ENCODE measurements at regions not wholly inside any gene's neighbourhood (a gene's known extent, or its start where the extent isn't known, plus 50 kb on each side); places are given as distances from the start of the nearest gene placed in this dataset.

DNA sequence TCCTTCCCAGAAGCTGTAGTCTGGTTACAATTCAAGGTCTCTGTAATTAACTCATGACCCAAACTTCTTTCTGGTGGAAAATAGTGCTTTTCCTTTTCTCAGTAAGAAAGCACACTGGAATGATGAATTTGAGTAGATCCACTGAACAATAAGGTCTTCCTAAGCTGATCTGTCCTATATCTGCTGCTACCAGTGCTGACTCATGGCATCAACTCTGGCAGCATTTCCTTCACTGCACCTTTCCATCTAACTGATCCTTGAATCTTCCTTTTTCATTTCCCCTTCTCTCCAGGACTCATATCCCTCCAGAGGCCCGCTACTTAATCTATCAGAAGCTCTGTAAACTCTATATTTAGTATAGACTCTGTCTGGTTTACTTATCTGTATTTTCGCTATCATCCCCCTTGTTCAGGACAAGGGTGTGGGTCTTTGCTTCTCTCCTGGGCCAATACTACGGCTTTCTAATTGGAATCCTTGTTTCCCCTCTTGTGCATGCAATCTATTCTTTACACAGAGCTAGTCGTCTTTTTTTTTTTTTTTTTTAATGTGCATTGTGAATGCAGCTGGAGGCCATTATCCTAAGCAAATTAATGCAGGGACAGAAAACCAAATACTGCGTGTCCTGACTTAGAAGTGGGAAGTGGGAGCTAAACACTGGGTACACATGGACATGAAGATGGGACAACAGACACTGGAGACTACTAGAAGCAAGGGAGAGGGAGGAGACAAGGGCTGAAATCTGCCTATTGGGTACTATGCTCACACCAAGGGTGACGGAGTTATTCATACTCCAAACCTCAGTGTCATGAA, 192.2 kb upstream of the RPS23 start:
- ChIA-PET POLR2A (no interaction called here), CTCF (no interaction called here)
- H3K27ac Mint-ChIP-seq = no peak overlapping the region; the same call in 1 of the 2 replicates
- H3K4me1 Mint-ChIP-seq = peaks cover 4% of the 10 kb centered on the region
- no peak for DNase-seq (ENCODE audit: low spot score)
- H3K36me3 Mint-ChIP-seq = no peaks in the 10 kb centered on the region
- no peaks in the 10 kb centered on the region for H3K9me3 Mint-ChIP-seq
- H3K27me3 Mint-ChIP-seq (ENCODE audit: low read depth) = no peaks in the 10 kb centered on the region
- ATAC-seq = no peak
- TF ChIP-seq NR3C1 (CRISPR knock-in tag; conservative IDR thresholded peaks at IDR 0.05; ENCODE audit: low read depth) (no peak), ZNF396 (CRISPR knock-in tag; IDR thresholded peaks at IDR 0.05; ENCODE audit: borderline replicate concordance) (no peak), GABPB1 (CRISPR knock-in tag; IDR thresholded peaks at IDR 0.05) (no peak), ARID4B (CRISPR knock-in tag; IDR thresholded peaks at IDR 0.05; ENCODE audit: borderline replicate concordance) (no peak), ATF6 (CRISPR knock-in tag; IDR thresholded peaks at IDR 0.05) (no peak)
- TF ChIP-seq, protein P1, sequence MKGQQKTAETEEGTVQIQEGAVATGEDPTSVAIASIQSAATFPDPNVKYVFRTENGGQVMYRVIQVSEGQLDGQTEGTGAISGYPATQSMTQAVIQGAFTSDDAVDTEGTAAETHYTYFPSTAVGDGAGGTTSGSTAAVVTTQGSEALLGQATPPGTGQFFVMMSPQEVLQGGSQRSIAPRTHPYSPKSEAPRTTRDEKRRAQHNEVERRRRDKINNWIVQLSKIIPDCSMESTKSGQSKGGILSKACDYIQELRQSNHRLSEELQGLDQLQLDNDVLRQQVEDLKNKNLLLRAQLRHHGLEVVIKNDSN (CRISPR knock-in tag; IDR thresholded peaks at IDR 0.05) = no peak
- no peak overlapping the region for H3K4me3 Mint-ChIP-seq

- no peaks in the 10 kb centered on the region for H3K27me3 Mint-ChIP-seq (ENCODE audit: low read depth)
Observed at GRCh38 chr5:82466986-82467561, 188.9 kb upstream of the RPS23 start.

More at GRCh38 chr5:82466986-82467561, 188.9 kb upstream of the RPS23 start:
- TF ChIP-seq ZNF317 (CRISPR knock-in tag; IDR thresholded peaks at IDR 0.05; ENCODE audit: borderline replicate concordance, low read depth) = no peak
- TF ChIP-seq MYBL2 (CRISPR knock-in tag; IDR thresholded peaks at IDR 0.05) = no peak
- no peak for TF ChIP-seq AFF4 (CRISPR knock-in tag; IDR thresholded peaks at IDR 0.05; ENCODE audit: borderline replicate concordance)
- TF ChIP-seq HMGA2 (CRISPR knock-in tag; IDR thresholded peaks at IDR 0.05) = peak; percentile 17; the same call in 1 of the 2 replicates
- TF ChIP-seq IRF2 (CRISPR knock-in tag; IDR thresholded peaks at IDR 0.05; ENCODE audit: borderline replicate concordance, low read depth) = no peak
- no peak for TF ChIP-seq FOXP1 (CRISPR knock-in tag; IDR thresholded peaks at IDR 0.05; ENCODE audit: borderline replicate concordance)
- H3K4me3 Mint-ChIP-seq = no peak overlapping the region
- peaks cover 27% of the 10 kb centered on the region for H3K9me3 Mint-ChIP-seq
- DNase-seq (ENCODE audit: low spot score) (no peak), ATAC-seq (peak; percentile 38; the same call in 1 of the 2 replicates)
- H3K27ac Mint-ChIP-seq = peak overlapping the region; percentile 63; the same call in 1 of the 2 replicates
- no peaks in the 10 kb centered on the region for H3K36me3 Mint-ChIP-seq
- H3K4me1 Mint-ChIP-seq = peaks cover 4% of the 10 kb centered on the region
- ChIA-PET POLR2A (interaction anchor here (0.6 kb wide), 1 partner anchor 121 kb away, joined by 7 read pairs; no protein-coding TSS in a partner anchor), CTCF (no interaction called here)
